Spleen (tissue), 11 donors: ENCODE measurements at regions not wholly inside any gene's neighbourhood (a gene's known extent, or its start where the extent isn't known, plus 50 kb on each side); places are given as distances from the start of the nearest gene placed in this dataset.

Experiments
- DNase-seq: peaks from one replicate; pipeline ENCODE4 v3.0.0-alpha.2; 2020
- H3K27ac ChIP-seq, 8 donors: fragments of 200-600 bp; sonication (generic) in 7 of 8; 1 replicate in 4 of 8; 2 replicates in 4 of 8; pipeline versions ENCODE4 v1.5.0 to v1.8.0; 2016 to 2021; ENCODE audit warnings: inconsistent platforms in 4 of 8, mild to moderate bottlenecking in 4 of 8, moderate library complexity in 1 of 8
- H3K27me3 ChIP-seq, 7 donors: fragments of 200-600 bp; sonication (generic) in 6 of 7; replicated peaks in 1 of 7; 1 replicate in 4 of 7; 2 replicates in 3 of 7; pipeline versions ENCODE4 v1.5.0 to v1.8.0; 2016 to 2021; ENCODE audit warnings: inconsistent platforms in 3 of 7, mild to moderate bottlenecking in 1 of 7
- H3K36me3 ChIP-seq, 6 donors: fragments of 200-600 bp; sonication (generic) in 5 of 6; 1 replicate in 4 of 6; 2 replicates in 2 of 6; pipeline versions ENCODE4 v1.5.0 to v1.8.0; 2016 to 2021; ENCODE audit warnings: inconsistent platforms in 2 of 6
- H3K4me1 ChIP-seq, 6 donors: fragments of 200-600 bp; sonication (generic) in 5 of 6; 1 replicate in 3 of 6; 2 replicates in 3 of 6; pipeline versions ENCODE4 v1.5.0 to v1.8.0; 2016 to 2021; ENCODE audit warnings: inconsistent platforms in 3 of 6
- H3K4me3 ChIP-seq, 8 donors: fragments of 200-600 bp; sonication (generic) in 7 of 8; 1 replicate in 4 of 8; 2 replicates in 4 of 8; pipeline versions ENCODE4 v1.5.0 to v1.8.0; 2016 to 2021; ENCODE audit warnings: inconsistent platforms in 4 of 8, mild to moderate bottlenecking in 4 of 8, moderate library complexity in 2 of 8
- H3K9me3 ChIP-seq, 8 donors: fragments of 200-600 bp; sonication (generic) in 7 of 8; 1 replicate in 4 of 8; 2 replicates in 4 of 8; pipeline versions ENCODE4 v1.5.0 to v1.8.0; 2016 to 2021; ENCODE audit warnings: inconsistent platforms in 4 of 8
- CTCF ChIP-seq, 11 experiments: fragments of 200-600 bp in 7 of 11; fragments of 450-650 bp in 4 of 11; sonication (generic) in 4 of 11; IDR thresholded peaks in 8 of 11; conservative IDR thresholded peaks in 3 of 11; 1 replicate in 7 of 11; 2 replicates in 4 of 11; pipeline versions ENCODE4 v1.4.0 to v1.8.0; 2016 to 2021; ENCODE audit warnings: antibody characterized with exemption in 11 of 11, inconsistent platforms in 4 of 11, mild to moderate bottlenecking in 1 of 11
- POLR2A ChIP-seq, 3 donors: fragments of 450-650 bp; IDR thresholded peaks; one replicate each; pipeline ENCODE4 v1.5.1; 2017; ENCODE audit warnings: antibody characterized with exemption in 3 of 3, mild to moderate bottlenecking in 1 of 3
- POLR2AphosphoS5 ChIP-seq, 3 donors: sonication (generic); formaldehyde crosslinking; IDR thresholded peaks; one replicate each; pipeline ENCODE4 v1.5.1; 2017; ENCODE audit warnings: antibody characterized with exemption in 3 of 3
- WGBS, 5 donors: extraction: QIAGEN DNeasy Blood & Tissue Kit in 3 of 5; methylation state at CpG; one replicate each; pipeline versions ENCODE4 v1.1.5 to v1.1.7; 2013 to 2018; 5-methylcytosine and 5-hydroxymethylcytosine counted together
- intact Hi-C: fragments of 100-400 bp; cut with DNase I; formaldehyde crosslinking; loops from one replicate; pipeline ENCODE4 v1.15.0; 2023; ENCODE audit warnings: low total_unique reads
- donor health status: healthy with polysubstance abuse.
- donor health status: DM: no; HTN: no; CAD: no; lungs with moderate emphysema.
- donor health status: DM: no; HTN: no; CAD: no.
- donor health status: Bipolar disorder and iron deficiency.
- donor health status: healthy.
- donor health status: DM: no; HTN: no; CAD: no.
- donor health status: DM: yes; HTN: yes; CAD: no.

- intact Hi-C loops, result no loop called here
- Histone ChIP-seq H3K4me1 (no peaks in the 10 kb centered on the region), H3K36me3 (no peaks in the 10 kb centered on the region), H3K4me3 (no peak overlapping the region), H3K27me3 (peaks cover 0 to 9% (median 0%) of the 10 kb centered on the region in 7 donors), H3K9me3 (peaks cover 0 to 46% (median 12%) of the 10 kb centered on the region in 8 donors), H3K27ac (no peak overlapping the region)
- no peak for DNase-seq
- TF ChIP-seq POLR2AphosphoS5 (IDR thresholded peaks at IDR 0.05) (no peak), CTCF (IDR thresholded peaks at IDR 0.05 in 8 of 11, conservative IDR thresholded peaks at IDR 0.05 in 3 of 11) (no peak), POLR2A (IDR thresholded peaks at IDR 0.05) (no peak)
These were observed 78.4 kb downstream of the SOX9 start for GRCh38 chr17:72199256-72199655.

GRCh38 chr17:72204742-72205141 is 83.9 kb downstream of the SOX9 start:
- Histone ChIP-seq H3K27ac (no peak overlapping the region), H3K27me3 (peaks cover 0 to 34% (median 0%) of the 10 kb centered on the region in 7 donors), H3K36me3 (no peaks in the 10 kb centered on the region), H3K9me3 (peaks cover 0 to 10% (median 0%) of the 10 kb centered on the region in 8 donors), H3K4me3 (no peak overlapping the region), H3K4me1 (no peaks in the 10 kb centered on the region)
- intact Hi-C loops, result no loop called here
- 35 to 53% (median 49%) methylated on average over 9 to 10 of the region's 10 CpGs for WGBS, 5 donors
- TF ChIP-seq CTCF (IDR thresholded peaks at IDR 0.05 in 8 of 11, conservative IDR thresholded peaks at IDR 0.05 in 3 of 11) (no peak), POLR2A (IDR thresholded peaks at IDR 0.05) (no peak), POLR2AphosphoS5 (IDR thresholded peaks at IDR 0.05) (no peak)
- DNase-seq, result no peak

- Histone ChIP-seq H3K27me3 (peaks cover 0 to 34% (median 0%) of the 10 kb centered on the region in 7 donors), H3K9me3 (peaks cover 0 to 4% (median 0%) of the 10 kb centered on the region in 8 donors), H3K4me1 (no peaks in the 10 kb centered on the region), H3K27ac (no peak overlapping the region), H3K4me3 (no peak overlapping the region), H3K36me3 (no peaks in the 10 kb centered on the region)
- no peak for DNase-seq
- 15 to 22% (median 17%) methylated on average over 13 to 14 of the region's 14 CpGs for WGBS, 5 donors
- TF ChIP-seq POLR2A (IDR thresholded peaks at IDR 0.05) (no peak), CTCF (IDR thresholded peaks at IDR 0.05 in 8 of 11, conservative IDR thresholded peaks at IDR 0.05 in 3 of 11) (no peak), POLR2AphosphoS5 (IDR thresholded peaks at IDR 0.05) (no peak)
- intact Hi-C loops, result no loop called here
These were observed 84.5 kb downstream of the SOX9 start for GRCh38 chr17:72205357-72205756.

GRCh38 chr17:72205822-72206221 is 85.0 kb downstream of the SOX9 start:
- H3K27me3 ChIP-seq, result peaks cover 0 to 34% (median 0%) of the 10 kb centered on the region in 7 donors
- no peaks in the 10 kb centered on the region for H3K9me3 ChIP-seq
- no peaks in the 10 kb centered on the region for H3K4me1 ChIP-seq
- no peak overlapping the region for H3K4me3 ChIP-seq
- no peak for TF ChIP-seq CTCF (IDR thresholded peaks at IDR 0.05 in 8 of 11, conservative IDR thresholded peaks at IDR 0.05 in 3 of 11)
- TF ChIP-seq POLR2AphosphoS5 (IDR thresholded peaks at IDR 0.05), result no peak
- TF ChIP-seq POLR2A (IDR thresholded peaks at IDR 0.05), result no peak
- intact Hi-C loops, result no loop called here
- WGBS, 5 donors, result 72 to 82% (median 75%) methylated on average over 3 of the region's 3 CpGs
- no peak overlapping the region for H3K27ac ChIP-seq
- no peak for DNase-seq
- H3K36me3 ChIP-seq, result no peaks in the 10 kb centered on the region
